ENCODE measurements at regions not wholly inside any gene's neighbourhood (a gene's known extent, or its start where the extent isn't known, plus 50 kb on each side); places are given as distances from the start of the nearest gene placed in this dataset.
"Not testable (repeated sequence)": the region's sequence is repeated elsewhere in the genome, so short reads cannot be mapped to it uniquely, and the experiment has no call there.

- no peak for DNase-seq (ENCODE audit: low read depth in 1 of 2, low spot score in 1 of 2)
Observed at GRCh38 chr6:783966-784735, 91.2 kb upstream of the EXOC2 start.

DNA sequence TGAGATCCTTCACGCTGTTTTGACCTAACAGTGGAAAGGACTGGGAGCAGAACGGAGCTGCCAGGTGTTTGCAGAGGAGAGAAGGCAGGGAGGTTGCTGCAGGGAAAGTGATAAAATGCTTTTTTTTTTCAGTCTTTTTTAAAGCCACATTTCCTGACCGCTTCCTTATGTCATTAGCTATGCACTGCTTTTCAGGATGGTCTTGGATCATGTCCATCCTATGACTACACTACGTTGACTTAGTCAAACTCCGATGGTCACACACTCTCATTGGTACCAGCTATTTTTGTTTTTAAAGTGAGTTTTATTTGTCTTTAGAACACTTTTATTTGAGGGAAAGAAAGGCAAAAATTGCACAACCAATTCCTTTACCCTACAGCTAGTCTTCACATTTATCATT lies 89.2 kb upstream of the EXOC2 start:
- no peak for DNase-seq (ENCODE audit: low read depth in 1 of 2, low spot score in 1 of 2)

DNA sequence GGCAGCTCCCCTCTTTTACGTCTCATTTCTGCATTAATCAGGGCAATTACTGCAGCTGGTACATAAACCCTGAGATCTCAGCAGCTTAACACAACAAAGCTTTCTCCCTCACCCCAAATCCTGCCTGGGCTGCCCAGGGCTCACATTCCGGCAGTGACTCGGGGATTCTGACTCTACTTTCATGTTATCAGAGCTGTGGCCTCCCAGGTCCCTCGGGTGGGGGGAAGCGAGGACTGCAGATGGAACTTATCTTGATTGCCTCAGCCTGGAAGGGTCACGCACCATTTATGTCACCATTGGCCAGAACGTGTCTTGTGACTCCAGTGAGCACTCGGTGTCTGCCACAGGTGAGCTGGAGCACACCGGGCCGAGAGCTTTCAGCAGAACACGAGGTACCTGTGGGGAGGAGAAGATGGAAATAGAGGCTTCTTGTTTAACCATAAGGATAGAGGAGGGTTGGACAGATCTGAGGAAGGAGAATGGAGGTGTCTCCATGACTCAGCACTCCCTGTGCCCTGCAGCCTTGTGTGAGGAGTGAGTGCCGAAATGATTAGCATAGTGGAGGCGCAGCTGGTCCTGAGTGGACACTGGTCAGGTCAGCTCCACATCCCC lies 88.5 kb upstream of the EXOC2 start:
- DNase-seq (ENCODE audit: low read depth in 1 of 2, low spot score in 1 of 2), result no peak

- DNase-seq (ENCODE audit: low read depth in 1 of 2, low spot score in 1 of 2), result no peak
Observed at GRCh38 chr6:780706-781105, 87.8 kb upstream of the EXOC2 start.

- no peak for DNase-seq (ENCODE audit: low read depth in 1 of 2, low spot score in 1 of 2)
Observed at GRCh38 chr6:776951-777350, 84.0 kb upstream of the EXOC2 start.

GRCh38 chr6:776528-776931 lies 83.6 kb upstream of the EXOC2 start:
- no peak for DNase-seq (ENCODE audit: low read depth in 1 of 2, low spot score in 1 of 2)

GRCh38 chr6:775863-776262 lies 82.9 kb upstream of the EXOC2 start:
- DNase-seq (ENCODE audit: low read depth in 1 of 2, low spot score in 1 of 2), result no peak

DNA sequence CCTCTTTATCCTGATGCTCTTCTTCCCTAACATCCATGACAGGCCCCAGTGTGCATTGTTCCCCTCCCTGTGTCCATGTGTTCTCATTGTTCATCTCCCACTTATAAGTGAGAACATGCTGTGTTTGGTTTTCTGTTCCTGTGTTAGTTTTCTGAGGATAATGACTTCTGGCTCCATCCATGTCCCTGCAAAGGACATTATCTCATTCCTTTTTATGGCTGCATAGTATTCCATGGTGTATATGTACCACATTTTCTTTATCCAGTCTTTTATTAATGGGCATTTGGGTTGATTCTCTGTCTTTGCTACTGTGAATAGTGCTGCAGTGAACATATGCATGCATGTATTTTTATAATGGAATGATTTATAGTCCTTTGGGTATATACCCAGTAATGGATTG lies 78.7 kb upstream of the EXOC2 start:
- not testable (repeated sequence) for DNase-seq (ENCODE audit: low read depth in 1 of 2, low spot score in 1 of 2)

- DNase-seq (ENCODE audit: low read depth in 1 of 2, low spot score in 1 of 2), result no peak
Observed at GRCh38 chr6:767755-768512, 75.0 kb upstream of the EXOC2 start.

DNA sequence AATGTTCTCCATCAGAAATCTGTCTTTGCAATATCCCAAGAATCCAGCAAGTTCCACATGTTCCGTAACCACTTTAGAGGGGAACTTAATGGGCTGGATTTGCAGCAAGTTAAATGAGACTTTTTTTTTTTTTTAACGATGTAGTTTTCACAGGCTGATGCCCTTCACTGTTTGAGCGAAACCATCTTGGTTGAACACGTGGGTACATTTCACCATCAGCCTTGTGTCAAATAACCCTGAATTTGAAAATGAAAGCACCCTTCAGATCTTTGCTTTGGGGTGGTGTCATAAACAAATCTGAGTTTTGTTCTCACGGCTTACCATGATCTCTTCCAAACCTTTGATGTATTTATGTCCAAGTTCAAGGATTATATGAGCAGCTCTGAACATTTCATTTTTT lies 73.7 kb upstream of the EXOC2 start:
- no peak for DNase-seq (ENCODE audit: low read depth in 1 of 2, low spot score in 1 of 2)

- DNase-seq (ENCODE audit: low read depth in 1 of 2, low spot score in 1 of 2), result no peak
Observed at GRCh38 chr6:761997-762396, 69.1 kb upstream of the EXOC2 start.

- no peak for DNase-seq (ENCODE audit: low read depth in 1 of 2, low spot score in 1 of 2)
Observed at GRCh38 chr6:760982-761955, 68.3 kb upstream of the EXOC2 start.

DNA sequence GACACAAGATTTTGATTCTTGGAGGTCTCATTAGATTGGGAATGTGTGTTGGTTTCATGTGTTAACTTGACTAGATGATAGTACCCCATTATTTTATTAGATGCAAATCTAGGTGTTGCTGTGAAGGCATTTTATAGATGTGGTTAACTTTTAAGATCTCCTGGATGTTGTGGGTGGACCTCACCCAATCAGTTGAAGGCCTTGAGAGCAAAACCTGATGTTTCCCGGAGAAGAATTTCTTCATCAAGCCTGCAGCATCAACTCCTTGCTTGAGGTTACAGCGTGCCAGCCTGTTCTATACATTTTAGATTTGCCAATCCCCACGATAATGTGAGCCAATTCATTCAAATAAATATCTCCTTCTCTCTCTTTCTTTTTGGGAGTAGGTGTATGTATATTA lies 66.8 kb upstream of the EXOC2 start:
- no peak for DNase-seq (ENCODE audit: low read depth in 1 of 2, low spot score in 1 of 2)

- no peak for DNase-seq (ENCODE audit: low read depth in 1 of 2, low spot score in 1 of 2)
Observed at GRCh38 chr6:756224-756623, 63.3 kb upstream of the EXOC2 start.

DNA sequence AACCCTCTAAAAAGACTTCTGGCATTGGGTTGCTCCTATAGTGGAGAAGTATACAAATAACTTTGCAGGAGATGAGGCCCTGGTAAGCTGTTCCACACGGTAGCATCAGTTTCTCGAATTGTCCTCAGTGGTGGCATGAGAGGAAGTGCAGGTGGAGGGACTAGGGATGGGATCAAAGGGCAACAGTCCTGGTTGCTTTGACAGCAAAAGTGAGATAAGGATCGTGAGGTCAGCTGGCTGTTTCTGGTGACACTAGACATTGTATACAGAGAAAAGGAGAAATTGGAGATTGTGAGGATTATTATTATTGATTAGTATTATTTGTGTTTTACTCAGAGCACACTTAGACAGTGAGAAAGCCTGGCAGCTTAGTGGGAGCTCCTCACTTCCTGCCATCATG lies 61.3 kb upstream of the EXOC2 start:
- no peak for DNase-seq (ENCODE audit: low read depth in 1 of 2, low spot score in 1 of 2)

DNA sequence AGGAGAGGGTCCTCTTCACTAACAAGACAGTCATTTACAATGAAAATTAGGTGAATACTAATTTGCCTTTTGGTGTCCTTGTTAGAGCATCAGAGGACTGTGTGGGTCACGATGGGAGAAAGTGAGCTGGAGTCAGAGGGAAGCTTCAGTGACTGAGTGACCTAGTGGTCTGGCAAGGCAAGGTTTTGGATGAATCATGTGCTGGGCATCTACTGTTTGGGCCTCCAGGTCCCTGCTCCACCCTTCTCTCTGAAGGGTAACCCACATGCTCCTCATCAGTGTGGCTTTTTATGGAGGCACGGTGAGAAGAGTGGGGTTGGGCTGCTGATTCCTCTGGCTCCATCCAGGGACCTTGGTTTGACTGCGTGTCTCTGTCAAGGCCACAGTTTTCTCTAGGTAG lies 60.5 kb upstream of the EXOC2 start:
- DNase-seq (ENCODE audit: low read depth in 1 of 2, low spot score in 1 of 2), result no peak

DNA sequence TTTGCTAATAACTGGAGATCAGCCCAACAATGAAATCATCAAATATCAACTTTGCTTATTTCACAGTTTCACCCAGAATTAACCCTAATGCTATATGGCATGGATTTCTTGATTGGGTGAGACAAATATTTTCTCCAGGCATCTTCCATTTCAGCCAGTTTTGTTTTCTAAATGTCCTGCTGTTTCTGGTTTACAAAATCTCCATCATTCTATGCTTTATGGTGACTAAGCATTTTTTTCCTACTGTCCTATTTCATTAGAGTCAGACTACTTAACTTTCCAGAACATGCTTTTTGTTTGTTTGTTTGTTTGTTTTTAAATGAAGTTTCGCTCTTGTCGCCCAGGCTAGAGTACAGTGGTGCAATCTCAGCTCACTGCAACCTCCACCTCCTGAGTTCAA lies 59.5 kb upstream of the EXOC2 start:
- no peak for DNase-seq (ENCODE audit: low read depth in 1 of 2, low spot score in 1 of 2)

DNA sequence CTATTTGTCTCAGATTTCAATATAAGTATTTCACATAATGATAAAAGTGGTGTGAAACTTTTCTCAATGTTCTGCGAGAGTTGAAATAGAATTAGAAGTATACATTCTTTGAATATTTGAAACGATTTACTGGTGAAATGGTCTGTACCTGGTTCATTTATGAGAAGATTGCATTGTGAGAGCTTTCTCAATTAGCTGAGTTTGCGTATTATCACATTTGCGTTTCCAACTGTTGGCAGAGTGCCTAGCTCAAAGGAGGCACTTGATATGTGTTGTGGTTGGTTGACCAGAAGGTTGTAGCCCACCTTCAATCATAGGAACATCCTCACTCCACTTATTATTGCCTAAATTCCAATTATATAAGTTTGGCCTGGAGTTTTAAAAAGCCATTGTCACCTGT lies 58.8 kb upstream of the EXOC2 start:
- DNase-seq (ENCODE audit: low read depth in 1 of 2, low spot score in 1 of 2), result no peak

DNA sequence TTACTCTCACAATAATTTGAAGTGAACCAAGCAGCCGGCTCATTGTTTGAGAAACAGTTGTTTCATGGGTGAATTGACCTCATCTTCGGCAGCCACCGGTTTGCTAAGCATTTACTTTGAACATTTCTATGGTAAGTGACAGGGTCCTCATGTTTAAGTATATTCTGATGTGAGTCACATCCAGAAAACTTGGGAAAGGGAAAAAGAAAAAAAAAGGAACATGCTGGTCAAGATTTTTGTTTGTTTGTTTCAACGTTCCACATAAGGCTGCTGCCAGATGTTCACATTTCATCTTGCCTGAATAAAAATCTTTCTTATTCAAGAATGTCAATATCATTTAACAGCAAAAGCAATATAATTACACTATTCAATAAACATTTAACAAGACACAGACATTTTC lies 55.0 kb upstream of the EXOC2 start:
- DNase-seq (ENCODE audit: low read depth in 1 of 2, low spot score in 1 of 2), result no peak

- DNase-seq (ENCODE audit: low read depth in 1 of 2, low spot score in 1 of 2), result no peak
Observed at GRCh38 chr6:747028-747427, 54.1 kb upstream of the EXOC2 start.

DNA sequence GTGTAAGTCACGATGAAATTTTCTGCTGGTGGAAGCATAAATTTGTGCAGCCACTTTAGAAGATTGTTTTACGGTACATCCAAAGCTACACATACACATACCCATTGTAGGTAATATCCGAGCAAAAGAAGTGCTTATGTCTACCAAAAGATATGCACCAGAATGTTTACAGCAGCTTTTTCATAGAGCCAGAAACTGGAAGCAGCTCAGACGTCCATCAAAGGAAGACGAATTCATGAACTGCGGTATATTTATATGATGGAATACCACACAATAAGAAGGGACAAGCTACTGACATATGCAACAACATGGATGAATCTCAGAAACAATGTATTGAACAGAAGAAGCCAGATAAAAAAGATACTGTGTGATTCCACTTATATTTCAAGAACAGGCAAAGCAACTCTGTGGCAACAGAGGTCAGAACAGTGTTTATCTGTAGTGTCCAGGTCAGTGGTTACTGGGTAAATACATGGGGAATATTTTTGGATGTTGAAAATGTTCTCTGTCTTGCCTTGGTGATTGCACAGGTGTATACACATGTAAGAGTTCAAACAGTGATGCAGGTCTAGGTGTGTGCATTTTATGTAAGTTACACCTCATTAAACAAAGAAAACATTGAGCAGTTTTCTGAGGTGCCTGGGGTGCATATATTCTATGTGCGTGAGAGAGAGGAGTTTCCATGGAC lies 51.9 kb upstream of the EXOC2 start:
- DNase-seq (ENCODE audit: low read depth in 1 of 2, low spot score in 1 of 2), result no peak
